DND-41 (cell line): ENCODE measurements at regions not wholly inside any gene's neighbourhood (a gene's known extent, or its start where the extent isn't known, plus 50 kb on each side); places are given as distances from the start of the nearest gene placed in this dataset.

ENCODE experiments used
- ATAC-seq: fragments of 200-7000 bp; cut with Tn5 transposase; 3 replicates; pipeline ENCODE4 v1.9.1; 2021; ENCODE audit warnings: low read depth; ENCODE audit not compliant: insufficient read depth
- DNase-seq: peaks from one replicate; pipeline ENCODE4 v3.0.0-alpha.2; 2020
- H2AFZ ChIP-seq: 2 replicates; pipeline ENCODE4 v1.6.0; 2012; ENCODE audit warnings: low read depth, low read length
- H3K27ac ChIP-seq: 2 replicates; pipeline ENCODE4 v1.5.1; 2012; ENCODE audit warnings: low read length, inconsistent platforms
- H3K27me3 ChIP-seq: fragments of 200-600 bp; sonication (generic); 2 replicates; pipeline ENCODE4 v1.6.0; 2012; ENCODE audit warnings: low read length, mild to moderate bottlenecking, inconsistent platforms; ENCODE audit not compliant: insufficient read depth, poor library complexity
- H3K36me3 ChIP-seq: 2 replicates; pipeline ENCODE4 v1.5.1; 2012; ENCODE audit warnings: low read length, inconsistent platforms; ENCODE audit not compliant: insufficient read depth
- H3K4me1 ChIP-seq: 2 replicates; pipeline ENCODE4 v1.5.1; 2012; ENCODE audit warnings: mild to moderate bottlenecking, low read length; ENCODE audit not compliant: insufficient read depth
- H3K4me2 ChIP-seq: 2 replicates; pipeline ENCODE4 v1.6.0; 2012; ENCODE audit warnings: mild to moderate bottlenecking, moderate library complexity, low read length, inconsistent platforms; ENCODE audit not compliant: insufficient read depth
- H3K4me3 ChIP-seq, 2 experiments: fragments of 200-600 bp in 1 of 2; shearing (Covaris generic) in 1 of 2; 2 replicates each; pipeline ENCODE4 v1.5.1; 2012 to 2016; ENCODE audit warnings: inconsistent platforms in 2 of 2, low read length in 2 of 2, mild to moderate bottlenecking in 2 of 2, low read depth in 1 of 2, moderate library complexity in 1 of 2
- H3K79me2 ChIP-seq: 2 replicates; pipeline ENCODE4 v1.6.0; 2012; ENCODE audit warnings: low read length, inconsistent platforms; ENCODE audit not compliant: insufficient read depth
- H3K9ac ChIP-seq: 2 replicates; pipeline ENCODE4 v1.6.0; 2012; ENCODE audit warnings: low read depth, mild to moderate bottlenecking, inconsistent platforms, low read length, moderate library complexity
- H3K9me3 ChIP-seq: 2 replicates; pipeline ENCODE4 v1.5.1; 2012; ENCODE audit warnings: low read length, moderate library complexity, mild to moderate bottlenecking, inconsistent platforms; ENCODE audit not compliant: insufficient read depth, severe bottlenecking
- H4K20me1 ChIP-seq: 2 replicates; pipeline ENCODE4 v1.6.0; 2012; ENCODE audit warnings: low read length; ENCODE audit not compliant: insufficient read depth
- EZH2 ChIP-seq: IDR thresholded peaks from 3 replicates; pipeline ENCODE4 v1.6.1; 2012; ENCODE audit warnings: borderline replicate concordance, low read depth, mild to moderate bottlenecking, moderate library complexity, low read length, inconsistent platforms; ENCODE audit not compliant: severe bottlenecking
- TF ChIP-seq, protein P1 (sequence below): IDR thresholded peaks from 2 replicates; pipeline ENCODE4 v1.5.1; 2012; ENCODE audit warnings: borderline replicate concordance, low read length, moderate library complexity, mild to moderate bottlenecking; ENCODE audit not compliant: poor library complexity, severe bottlenecking; ENCODE audit errors: extremely low read depth

DNA sequence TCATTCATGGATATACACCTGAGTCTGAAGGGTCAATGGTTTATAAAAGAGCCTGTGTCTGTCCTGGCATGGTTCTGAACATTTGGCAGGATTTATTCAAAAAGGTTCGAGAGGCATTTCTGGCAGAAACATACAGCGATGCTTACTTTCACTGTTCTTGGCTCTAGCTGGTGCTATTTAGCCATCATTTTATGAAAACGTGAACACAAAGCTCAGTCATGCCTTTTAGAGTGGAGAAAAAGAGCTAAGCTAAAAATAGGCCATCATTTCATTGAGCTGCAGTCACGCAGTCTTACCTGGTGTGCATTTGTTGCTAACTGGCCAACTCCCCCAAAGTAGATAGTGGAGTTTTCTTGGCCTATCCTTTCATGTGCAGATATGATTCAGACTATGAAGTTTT, 1209.5 kb downstream of the SLC16A7 start:
- Histone ChIP-seq H2AFZ (no peak overlapping the region), H3K4me2 (no peak overlapping the region), H3K9ac (no peak overlapping the region), H3K27ac (no peak overlapping the region), H3K36me3 (no peaks in the 10 kb centered on the region), H3K4me3 (no peak overlapping the region), H3K9me3 (no peaks in the 10 kb centered on the region), H3K79me2 (no peaks in the 10 kb centered on the region), H3K27me3 (no peaks in the 10 kb centered on the region), H4K20me1 (no peaks in the 10 kb centered on the region), H3K4me1 (no peaks in the 10 kb centered on the region)
- DNase-seq = no peak
- TF ChIP-seq, protein P1, sequence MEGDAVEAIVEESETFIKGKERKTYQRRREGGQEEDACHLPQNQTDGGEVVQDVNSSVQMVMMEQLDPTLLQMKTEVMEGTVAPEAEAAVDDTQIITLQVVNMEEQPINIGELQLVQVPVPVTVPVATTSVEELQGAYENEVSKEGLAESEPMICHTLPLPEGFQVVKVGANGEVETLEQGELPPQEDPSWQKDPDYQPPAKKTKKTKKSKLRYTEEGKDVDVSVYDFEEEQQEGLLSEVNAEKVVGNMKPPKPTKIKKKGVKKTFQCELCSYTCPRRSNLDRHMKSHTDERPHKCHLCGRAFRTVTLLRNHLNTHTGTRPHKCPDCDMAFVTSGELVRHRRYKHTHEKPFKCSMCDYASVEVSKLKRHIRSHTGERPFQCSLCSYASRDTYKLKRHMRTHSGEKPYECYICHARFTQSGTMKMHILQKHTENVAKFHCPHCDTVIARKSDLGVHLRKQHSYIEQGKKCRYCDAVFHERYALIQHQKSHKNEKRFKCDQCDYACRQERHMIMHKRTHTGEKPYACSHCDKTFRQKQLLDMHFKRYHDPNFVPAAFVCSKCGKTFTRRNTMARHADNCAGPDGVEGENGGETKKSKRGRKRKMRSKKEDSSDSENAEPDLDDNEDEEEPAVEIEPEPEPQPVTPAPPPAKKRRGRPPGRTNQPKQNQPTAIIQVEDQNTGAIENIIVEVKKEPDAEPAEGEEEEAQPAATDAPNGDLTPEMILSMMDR = no peak
- TF ChIP-seq EZH2 = no peak
- no peak for ATAC-seq

DNA sequence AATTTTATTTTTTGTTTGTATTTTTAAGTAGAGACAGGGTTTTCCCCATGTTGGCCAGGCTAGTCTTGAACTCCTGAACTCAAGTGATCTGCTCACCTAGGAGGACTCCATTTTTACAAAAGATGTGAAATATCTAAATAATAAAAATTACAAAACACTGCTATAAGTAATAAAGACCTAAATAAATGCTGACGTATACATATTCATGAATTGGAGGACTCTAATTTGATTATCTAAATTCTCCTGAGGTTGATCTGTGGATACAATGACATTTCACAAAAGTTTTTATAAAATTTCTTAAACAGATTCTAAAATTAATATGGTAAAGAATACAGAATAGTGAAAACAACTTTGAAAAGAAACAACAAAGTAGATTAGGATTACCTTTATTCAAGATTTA, 1224.0 kb downstream of the SLC16A7 start:
- Histone ChIP-seq H3K9ac (no peak overlapping the region), H3K4me2 (no peak overlapping the region), H3K4me1 (no peaks in the 10 kb centered on the region), H3K4me3 (no peak overlapping the region), H2AFZ (no peak overlapping the region), H3K27me3 (no peaks in the 10 kb centered on the region), H4K20me1 (no peaks in the 10 kb centered on the region), H3K27ac (no peak overlapping the region), H3K36me3 (no peaks in the 10 kb centered on the region), H3K9me3 (no peaks in the 10 kb centered on the region), H3K79me2 (no peaks in the 10 kb centered on the region)
- no peak for DNase-seq
- ATAC-seq = no peak
- TF ChIP-seq, protein P1 = no peak
- TF ChIP-seq EZH2 = no peak

DNA sequence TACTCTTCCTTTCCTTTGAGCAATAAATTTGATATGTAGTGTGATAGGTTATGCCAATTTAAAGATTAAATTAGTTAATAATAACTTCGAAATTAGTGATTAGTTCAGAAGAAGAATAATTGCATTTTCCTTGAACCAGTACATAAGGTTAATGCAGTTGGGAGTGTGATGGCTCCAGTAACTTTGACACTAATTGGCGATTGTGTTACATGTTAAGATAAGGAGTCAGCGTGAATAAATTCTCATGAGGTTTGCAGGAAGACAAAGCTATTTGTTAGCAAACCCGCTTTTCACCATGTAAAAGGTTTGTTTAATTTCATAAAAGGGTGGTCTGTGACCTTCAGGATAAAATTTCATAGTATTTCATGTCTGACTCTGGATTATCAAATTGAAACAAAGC, 1226.8 kb downstream of the SLC16A7 start:
- Histone ChIP-seq H3K27ac (no peak overlapping the region), H2AFZ (no peak overlapping the region)
- no peak for ATAC-seq

More for the DNA sequence above, 1226.8 kb downstream of the SLC16A7 start:
- no peak overlapping the region for H3K4me3 ChIP-seq
- H3K79me2 ChIP-seq = no peaks in the 10 kb centered on the region
- no peaks in the 10 kb centered on the region for H3K9me3 ChIP-seq
- H3K36me3 ChIP-seq = no peaks in the 10 kb centered on the region
- no peak for TF ChIP-seq EZH2
- TF ChIP-seq, protein P1 = no peak
- no peaks in the 10 kb centered on the region for H4K20me1 ChIP-seq
- no peaks in the 10 kb centered on the region for H3K4me1 ChIP-seq
- no peak for DNase-seq
- no peak overlapping the region for H3K4me2 ChIP-seq
- H3K27me3 ChIP-seq = no peaks in the 10 kb centered on the region
- no peak overlapping the region for H3K9ac ChIP-seq
